Breast epithelium (tissue), 4 donors: ENCODE measurements at regions not wholly inside any gene's neighbourhood (a gene's known extent, or its start where the extent isn't known, plus 50 kb on each side); places are given as distances from the start of the nearest gene placed in this dataset.

Experiments
- DNase-seq, 2 donors: peaks; one replicate each; pipeline ENCODE4 v3.0.0-alpha.2; 2019; ENCODE audit warnings: low spot score in 2 of 2
- H3K27ac ChIP-seq, 2 donors: fragments of 200-600 bp; sonication (generic) in 1 of 2; one replicate each; pipeline ENCODE4 v1.5.1; 2016 to 2019; ENCODE audit warnings: mild to moderate bottlenecking in 1 of 2
- H3K27me3 ChIP-seq, 2 donors: fragments of 200-600 bp; sonication (generic) in 1 of 2; one replicate each; pipeline versions ENCODE4 v1.5.1 to v1.6.0; 2017 to 2019; ENCODE audit warnings: control low read depth in 1 of 2, mild to moderate bottlenecking in 1 of 2
- H3K36me3 ChIP-seq: fragments of 200-600 bp; one replicate; pipeline ENCODE4 v1.5.1; 2019
- H3K4me1 ChIP-seq, 2 donors: fragments of 200-600 bp; sonication (generic); one replicate each; pipeline ENCODE4 v1.5.1; 2016 to 2019; ENCODE audit warnings: control low read depth in 1 of 2
- H3K4me3 ChIP-seq, 3 donors: fragments of 200-600 bp; sonication (generic); 1 replicate in 2 of 3; 2 replicates in 1 of 3; pipeline ENCODE4 v1.5.1; 2016 to 2019; ENCODE audit warnings: mild to moderate bottlenecking in 3 of 3, moderate library complexity in 2 of 3
- H3K9me3 ChIP-seq, 2 donors: fragments of 200-600 bp; sonication (generic) in 1 of 2; one replicate each; pipeline ENCODE4 v1.5.1; 2016 to 2019; ENCODE audit warnings: control low read depth in 1 of 2
- CTCF ChIP-seq, 3 donors: fragments of 450-650 bp; IDR thresholded peaks; one replicate each; pipeline ENCODE4 v1.5.1; 2016 to 2017; ENCODE audit warnings: antibody characterized with exemption in 3 of 3, mild to moderate bottlenecking in 3 of 3, moderate library complexity in 3 of 3
- POLR2A ChIP-seq: fragments of 450-650 bp; IDR thresholded peaks from one replicate; pipeline ENCODE4 v1.6.1; 2016; ENCODE audit warnings: antibody characterized with exemption, mild to moderate bottlenecking, moderate library complexity
- POLR2AphosphoS5 ChIP-seq, 3 donors: sonication (generic); formaldehyde crosslinking; IDR thresholded peaks; one replicate each; pipeline ENCODE4 v1.6.1; 2017; ENCODE audit warnings: antibody characterized with exemption in 3 of 3
- intact Hi-C: fragments of 100-400 bp; cut with DNase I; formaldehyde crosslinking; loops from one replicate; pipeline ENCODE4 v1.15.1; 2023; ENCODE audit warnings: low total_unique reads

- Histone ChIP-seq H3K27ac (no peak overlapping the region), H3K4me3 (no peak overlapping the region), H3K36me3 (no peaks in the 10 kb centered on the region), H3K27me3 (no peaks in the 10 kb centered on the region), H3K9me3 (no peaks in the 10 kb centered on the region), H3K4me1 (no peaks in the 10 kb centered on the region)
- intact Hi-C loops = no loop called here
- DNase-seq = no peak
- TF ChIP-seq POLR2A = no peak
- TF ChIP-seq CTCF (IDR thresholded peaks at IDR 0.05) = no peak
- no peak for TF ChIP-seq POLR2AphosphoS5 (IDR thresholded peaks at IDR 0.05)
Observed at GRCh38 chr2:122884889-122885288, 1129.4 kb downstream of the TSN start.

- no peak overlapping the region for H3K27ac ChIP-seq
- intact Hi-C loops = no loop called here
- H3K9me3 ChIP-seq = no peaks in the 10 kb centered on the region
- H3K27me3 ChIP-seq = no peaks in the 10 kb centered on the region
- TF ChIP-seq POLR2A (no peak), CTCF (IDR thresholded peaks at IDR 0.05) (no peak), POLR2AphosphoS5 (IDR thresholded peaks at IDR 0.05) (no peak)
- no peaks in the 10 kb centered on the region for H3K36me3 ChIP-seq
- no peaks in the 10 kb centered on the region for H3K4me1 ChIP-seq
- no peak for DNase-seq
- H3K4me3 ChIP-seq = no peak overlapping the region
Observed at GRCh38 chr2:122885436-122885835, 1130.0 kb downstream of the TSN start.

DNA sequence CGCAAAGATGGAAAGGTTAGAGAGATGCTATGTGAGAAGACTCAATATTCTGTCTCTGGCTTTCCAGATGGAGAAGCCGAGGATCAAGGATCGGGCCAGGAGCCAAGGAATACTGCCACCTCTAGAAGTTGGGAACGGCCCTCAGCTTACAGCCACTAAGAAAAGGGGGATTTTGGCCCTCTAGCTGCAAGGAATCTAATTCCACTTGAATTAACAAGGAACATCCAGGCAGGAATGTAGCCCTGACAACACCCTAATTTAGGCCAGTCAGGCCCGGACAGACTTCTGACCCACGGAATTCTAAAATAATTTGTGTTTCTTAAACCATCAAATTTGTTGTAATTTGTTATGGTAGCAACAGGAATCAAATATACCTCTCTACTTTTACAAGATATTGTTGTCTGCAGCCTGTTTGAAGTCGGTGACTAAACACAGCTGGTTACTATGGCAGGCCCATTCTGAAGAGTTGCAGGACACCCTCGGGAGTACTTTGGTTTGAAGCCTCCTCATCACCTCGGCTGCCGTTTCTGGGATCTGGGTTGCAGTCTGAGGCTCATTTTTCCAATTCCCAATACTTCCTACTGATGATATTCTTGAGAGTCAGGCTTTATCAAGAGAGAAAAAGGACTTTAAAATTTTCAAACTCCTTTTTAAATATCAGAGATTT, 1131.2 kb downstream of the TSN start:
- intact Hi-C loops = no loop called here
- Histone ChIP-seq H3K4me3 (no peak overlapping the region), H3K36me3 (no peaks in the 10 kb centered on the region), H3K27ac (no peak overlapping the region), H3K27me3 (no peaks in the 10 kb centered on the region), H3K9me3 (no peaks in the 10 kb centered on the region), H3K4me1 (no peaks in the 10 kb centered on the region)
- DNase-seq = no peak
- TF ChIP-seq POLR2AphosphoS5 (IDR thresholded peaks at IDR 0.05) (no peak), POLR2A (no peak)

DNA sequence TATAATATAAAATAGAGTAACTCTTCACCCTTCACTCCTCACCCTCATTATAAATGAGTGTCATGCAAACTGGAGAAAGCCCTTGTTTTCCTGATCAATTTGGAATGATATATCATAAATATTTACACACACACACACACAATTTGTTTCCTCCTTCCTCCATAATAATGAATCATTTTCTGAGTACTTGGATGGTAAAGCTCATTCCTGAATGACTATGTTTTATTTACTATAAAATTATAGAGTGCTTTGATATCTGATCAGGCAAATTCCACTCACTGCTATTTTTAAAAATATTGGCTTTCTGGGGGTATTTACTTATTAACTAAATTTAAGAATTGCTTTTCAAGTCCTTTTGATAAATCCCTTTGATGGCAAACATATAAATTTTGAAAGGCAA, 1125.5 kb upstream of the CNTNAP5 start:
- Histone ChIP-seq H3K36me3 (no peaks in the 10 kb centered on the region), H3K9me3 (no peaks in the 10 kb centered on the region), H3K27ac (no peak overlapping the region), H3K27me3 (no peaks in the 10 kb centered on the region), H3K4me1 (no peaks in the 10 kb centered on the region), H3K4me3 (no peak overlapping the region)
- intact Hi-C loops = no loop called here
- DNase-seq = no peak
- no peak for TF ChIP-seq CTCF (IDR thresholded peaks at IDR 0.05)
- TF ChIP-seq POLR2AphosphoS5 (IDR thresholded peaks at IDR 0.05) = no peak
- TF ChIP-seq POLR2A = no peak

DNA sequence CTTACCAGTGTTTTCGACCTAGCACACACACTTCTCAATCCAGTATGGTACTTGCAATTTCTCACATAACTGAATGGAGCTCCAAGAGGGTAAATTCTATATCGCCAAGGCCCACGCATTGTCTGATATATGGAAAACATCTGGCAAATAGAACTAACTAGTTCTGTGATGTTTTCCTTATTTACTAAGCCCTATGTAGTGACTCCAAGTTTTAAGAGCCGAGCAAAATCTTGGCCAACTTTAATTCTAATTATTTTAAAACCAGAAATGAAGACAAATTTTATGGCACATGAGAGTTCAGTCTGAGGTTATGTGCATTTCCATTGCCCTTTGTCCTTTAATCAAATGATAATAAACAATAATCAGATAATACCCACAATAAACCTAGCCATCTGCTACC, 1119.7 kb upstream of the CNTNAP5 start:
- Histone ChIP-seq H3K27me3 (no peaks in the 10 kb centered on the region), H3K4me1 (no peaks in the 10 kb centered on the region), H3K9me3 (no peaks in the 10 kb centered on the region), H3K27ac (no peak overlapping the region), H3K4me3 (no peak overlapping the region), H3K36me3 (no peaks in the 10 kb centered on the region)
- no peak for DNase-seq
- no peak for TF ChIP-seq POLR2A
- no peak for TF ChIP-seq CTCF (IDR thresholded peaks at IDR 0.05)
- TF ChIP-seq POLR2AphosphoS5 (IDR thresholded peaks at IDR 0.05) = no peak
- intact Hi-C loops = no loop called here

DNA sequence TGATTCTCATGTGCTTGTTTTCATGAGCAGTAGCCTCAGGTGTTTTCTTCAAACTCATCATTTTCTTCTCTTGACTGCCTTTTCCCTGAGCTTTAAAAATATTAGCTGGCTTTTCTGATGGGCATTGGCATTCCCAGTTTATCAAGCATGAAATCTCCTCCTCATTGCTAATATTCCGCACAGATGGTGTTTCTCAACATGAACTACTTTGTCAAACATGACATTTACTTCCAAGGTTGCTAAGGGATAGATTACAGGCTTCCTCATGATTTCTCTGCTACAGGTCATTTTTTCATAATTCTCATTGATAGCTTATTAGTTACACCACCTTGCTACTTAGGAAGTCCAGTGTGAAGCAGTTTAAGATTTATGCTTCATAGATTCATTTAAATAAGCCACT, 1116.9 kb upstream of the CNTNAP5 start:
- DNase-seq = no peak
- intact Hi-C loops = no loop called here
- H3K36me3 ChIP-seq = no peaks in the 10 kb centered on the region
- no peak overlapping the region for H3K4me3 ChIP-seq
- no peak for TF ChIP-seq CTCF (IDR thresholded peaks at IDR 0.05)
- TF ChIP-seq POLR2A = no peak
- no peak for TF ChIP-seq POLR2AphosphoS5 (IDR thresholded peaks at IDR 0.05)
- H3K27ac ChIP-seq = no peak overlapping the region
- H3K27me3 ChIP-seq = no peaks in the 10 kb centered on the region
- no peaks in the 10 kb centered on the region for H3K4me1 ChIP-seq
- H3K9me3 ChIP-seq = no peaks in the 10 kb centered on the region
